ENCODE measurements at regions not wholly inside any gene's neighbourhood (a gene's known extent, or its start where the extent isn't known, plus 50 kb on each side); places are given as distances from the start of the nearest gene placed in this dataset.

DNA sequence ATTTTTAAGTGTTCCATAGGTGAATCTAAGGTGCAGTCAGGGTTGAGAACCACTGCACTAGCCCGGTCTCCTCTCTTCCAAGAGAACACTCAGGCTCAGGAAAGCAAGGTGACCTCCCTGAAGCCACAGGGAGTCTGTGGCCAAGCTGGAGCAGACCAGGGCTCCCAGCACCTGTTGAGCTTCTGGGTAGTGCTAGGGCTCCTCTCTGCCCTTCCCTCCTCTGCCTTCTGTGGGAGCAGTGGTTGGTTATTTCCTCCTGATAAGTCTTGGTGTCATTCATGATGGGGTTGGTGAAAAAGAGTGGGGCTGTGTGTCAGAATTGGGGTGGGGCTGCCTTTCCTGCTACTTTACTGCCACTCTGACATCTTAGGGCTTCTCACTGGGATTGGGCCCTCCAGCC is 163.1 kb upstream of the UMPS start:
- Histone ChIP-seq H3K36me3 (ENCODE audit: insufficient read depth, insufficient read length, low read length) (no peaks in the 10 kb centered on the region), H3K9ac (ENCODE audit: insufficient read length, low read depth) (no peak overlapping the region), H3K9me3 (ENCODE audit: insufficient read depth, low read length) (no peaks in the 10 kb centered on the region), H3K4me3 (ENCODE audit: insufficient read length, low read depth) (no peak overlapping the region), H3K27me3 (ENCODE audit: insufficient read depth, insufficient read length) (no peaks in the 10 kb centered on the region), H3K4me1 (ENCODE audit: insufficient read depth, insufficient read length) (peaks cover 3% of the 10 kb centered on the region)
- no peak for DNase-seq (ENCODE audit: low read depth, low spot score)
- TF ChIP-seq SUZ12 (IDR thresholded peaks at IDR 0.05; ENCODE audit: extremely low read depth, insufficient read depth, insufficient read length) (no peak), ZNF274 (IDR thresholded peaks at IDR 0.05; ENCODE audit: low read depth, low read length) (no peak), YY1 (IDR thresholded peaks at IDR 0.05; ENCODE audit: insufficient read depth, insufficient read length) (no peak)

GRCh38 chr3:124569761-124570160 is 160.5 kb upstream of the UMPS start:
- no peak for DNase-seq (ENCODE audit: low read depth, low spot score)
- TF ChIP-seq YY1 (IDR thresholded peaks at IDR 0.05; ENCODE audit: insufficient read depth, insufficient read length), result no peak
- no peak for TF ChIP-seq SUZ12 (IDR thresholded peaks at IDR 0.05; ENCODE audit: extremely low read depth, insufficient read depth, insufficient read length)
- Histone ChIP-seq H3K9ac (ENCODE audit: insufficient read length, low read depth) (no peak overlapping the region), H3K4me3 (ENCODE audit: insufficient read length, low read depth) (no peak overlapping the region), H3K9me3 (ENCODE audit: insufficient read depth, low read length) (no peaks in the 10 kb centered on the region), H3K4me1 (ENCODE audit: insufficient read depth, insufficient read length) (peaks cover 3% of the 10 kb centered on the region), H3K36me3 (ENCODE audit: insufficient read depth, insufficient read length, low read length) (no peaks in the 10 kb centered on the region), H3K27me3 (ENCODE audit: insufficient read depth, insufficient read length) (no peaks in the 10 kb centered on the region)

DNA sequence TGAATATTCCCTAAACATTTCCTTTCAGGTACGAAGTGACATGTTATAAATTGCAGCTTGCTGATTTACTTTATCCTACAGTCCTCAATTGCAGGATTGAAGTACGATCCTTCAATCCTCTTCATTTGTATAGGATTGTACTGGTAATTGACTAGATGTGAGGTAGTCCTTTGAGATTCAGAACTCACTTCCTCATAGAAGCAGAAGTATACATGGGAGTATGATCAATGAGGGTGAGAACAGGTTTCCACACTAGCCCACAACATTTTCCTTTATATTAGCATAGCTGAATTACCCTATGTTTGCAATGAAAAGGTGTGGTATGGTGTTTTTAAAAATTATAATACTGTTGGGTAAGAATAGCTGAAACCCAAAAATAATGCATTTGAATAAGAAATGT is 160.0 kb upstream of the UMPS start:
- TF ChIP-seq SUZ12 (IDR thresholded peaks at IDR 0.05; ENCODE audit: extremely low read depth, insufficient read depth, insufficient read length) (no peak), YY1 (IDR thresholded peaks at IDR 0.05; ENCODE audit: insufficient read depth, insufficient read length) (no peak), ZNF274 (IDR thresholded peaks at IDR 0.05; ENCODE audit: low read depth, low read length) (no peak)
- H3K36me3 ChIP-seq (ENCODE audit: insufficient read depth, insufficient read length, low read length), result no peaks in the 10 kb centered on the region
- H3K9ac ChIP-seq (ENCODE audit: insufficient read length, low read depth), result no peak overlapping the region
- peaks cover 3% of the 10 kb centered on the region for H3K4me1 ChIP-seq (ENCODE audit: insufficient read depth, insufficient read length)
- no peaks in the 10 kb centered on the region for H3K9me3 ChIP-seq (ENCODE audit: insufficient read depth, low read length)
- DNase-seq (ENCODE audit: low read depth, low spot score), result no peak
- H3K27me3 ChIP-seq (ENCODE audit: insufficient read depth, insufficient read length), result no peaks in the 10 kb centered on the region
- H3K4me3 ChIP-seq (ENCODE audit: insufficient read length, low read depth), result no peak overlapping the region

GRCh38 chr3:124572851-124573405 is 157.3 kb upstream of the UMPS start:
- H3K36me3 ChIP-seq (ENCODE audit: insufficient read depth, insufficient read length, low read length), result no peaks in the 10 kb centered on the region
- no peak for DNase-seq (ENCODE audit: low read depth, low spot score)
- no peaks in the 10 kb centered on the region for H3K4me1 ChIP-seq (ENCODE audit: insufficient read depth, insufficient read length)
- no peak overlapping the region for H3K9ac ChIP-seq (ENCODE audit: insufficient read length, low read depth)
- H3K4me3 ChIP-seq (ENCODE audit: insufficient read length, low read depth), result no peak overlapping the region
- no peaks in the 10 kb centered on the region for H3K9me3 ChIP-seq (ENCODE audit: insufficient read depth, low read length)
- TF ChIP-seq SUZ12 (IDR thresholded peaks at IDR 0.05; ENCODE audit: extremely low read depth, insufficient read depth, insufficient read length) (no peak), ZNF274 (IDR thresholded peaks at IDR 0.05; ENCODE audit: low read depth, low read length) (no peak), YY1 (IDR thresholded peaks at IDR 0.05; ENCODE audit: insufficient read depth, insufficient read length) (no peak)
- H3K27me3 ChIP-seq (ENCODE audit: insufficient read depth, insufficient read length), result no peaks in the 10 kb centered on the region

GRCh38 chr3:124574012-124574411 is 156.2 kb upstream of the UMPS start:
- H3K4me1 ChIP-seq (ENCODE audit: insufficient read depth, insufficient read length), result no peaks in the 10 kb centered on the region

GRCh38 chr3:124576565-124577493 is 153.4 kb upstream of the UMPS start:
- Histone ChIP-seq H3K9me3 (ENCODE audit: insufficient read depth, low read length) (no peaks in the 10 kb centered on the region), H3K4me3 (ENCODE audit: insufficient read length, low read depth) (no peak overlapping the region), H3K36me3 (ENCODE audit: insufficient read depth, insufficient read length, low read length) (no peaks in the 10 kb centered on the region), H3K27me3 (ENCODE audit: insufficient read depth, insufficient read length) (no peaks in the 10 kb centered on the region), H3K9ac (ENCODE audit: insufficient read length, low read depth) (no peak overlapping the region), H3K4me1 (ENCODE audit: insufficient read depth, insufficient read length) (no peaks in the 10 kb centered on the region)
- no peak for DNase-seq (ENCODE audit: low read depth, low spot score)
- TF ChIP-seq YY1 (IDR thresholded peaks at IDR 0.05; ENCODE audit: insufficient read depth, insufficient read length) (no peak), SUZ12 (IDR thresholded peaks at IDR 0.05; ENCODE audit: extremely low read depth, insufficient read depth, insufficient read length) (no peak), ZNF274 (IDR thresholded peaks at IDR 0.05; ENCODE audit: low read depth, low read length) (no peak)

More at GRCh38 chr3:124574012-124574411, 156.2 kb upstream of the UMPS start:
- Histone ChIP-seq H3K9ac (ENCODE audit: insufficient read length, low read depth) (no peak overlapping the region), H3K36me3 (ENCODE audit: insufficient read depth, insufficient read length, low read length) (no peaks in the 10 kb centered on the region), H3K9me3 (ENCODE audit: insufficient read depth, low read length) (no peaks in the 10 kb centered on the region), H3K4me3 (ENCODE audit: insufficient read length, low read depth) (no peak overlapping the region), H3K27me3 (ENCODE audit: insufficient read depth, insufficient read length) (no peaks in the 10 kb centered on the region)
- TF ChIP-seq YY1 (IDR thresholded peaks at IDR 0.05; ENCODE audit: insufficient read depth, insufficient read length) (no peak), ZNF274 (IDR thresholded peaks at IDR 0.05; ENCODE audit: low read depth, low read length) (no peak), SUZ12 (IDR thresholded peaks at IDR 0.05; ENCODE audit: extremely low read depth, insufficient read depth, insufficient read length) (no peak)
- no peak for DNase-seq (ENCODE audit: low read depth, low spot score)

DNA sequence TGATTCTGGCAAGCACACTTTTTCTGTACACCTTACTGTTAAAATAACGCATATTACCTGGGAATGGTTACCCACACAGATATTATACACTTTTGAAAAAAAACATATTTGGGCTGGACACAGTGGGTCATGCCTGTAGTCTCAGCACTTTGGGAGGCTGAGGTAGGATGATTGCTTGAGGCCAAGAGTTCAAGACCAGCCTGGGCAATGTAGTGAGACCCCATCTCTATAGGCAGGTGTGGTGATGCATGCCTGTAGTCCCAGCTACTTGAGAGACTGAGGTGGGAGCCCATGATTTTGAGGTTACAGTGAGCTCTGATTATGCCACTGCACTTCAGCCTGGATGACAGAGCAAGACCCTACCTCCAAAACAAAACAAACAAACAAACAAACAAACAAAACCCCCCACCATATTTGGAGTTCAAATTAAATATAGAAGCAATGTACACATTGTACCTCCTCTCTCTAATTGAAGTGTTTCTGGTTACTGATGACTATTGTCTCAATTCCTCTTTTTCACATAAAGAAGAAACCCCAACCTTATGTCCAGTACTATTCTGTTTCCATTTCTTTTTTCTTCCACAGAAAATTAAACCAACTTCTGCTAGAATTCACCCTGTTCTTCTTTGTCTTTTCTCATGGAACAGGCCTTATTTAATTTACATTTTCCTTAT is 152.6 kb upstream of the UMPS start:
- Histone ChIP-seq H3K36me3 (ENCODE audit: insufficient read depth, insufficient read length, low read length) (no peaks in the 10 kb centered on the region), H3K4me1 (ENCODE audit: insufficient read depth, insufficient read length) (no peaks in the 10 kb centered on the region), H3K9me3 (ENCODE audit: insufficient read depth, low read length) (no peaks in the 10 kb centered on the region), H3K9ac (ENCODE audit: insufficient read length, low read depth) (no peak overlapping the region), H3K27me3 (ENCODE audit: insufficient read depth, insufficient read length) (no peaks in the 10 kb centered on the region), H3K4me3 (ENCODE audit: insufficient read length, low read depth) (no peak overlapping the region)
- no peak for TF ChIP-seq ZNF274 (IDR thresholded peaks at IDR 0.05; ENCODE audit: low read depth, low read length)
- TF ChIP-seq SUZ12 (IDR thresholded peaks at IDR 0.05; ENCODE audit: extremely low read depth, insufficient read depth, insufficient read length), result no peak
- no peak for TF ChIP-seq YY1 (IDR thresholded peaks at IDR 0.05; ENCODE audit: insufficient read depth, insufficient read length)
- DNase-seq (ENCODE audit: low read depth, low spot score), result no peak
